ENCODE measurements at regions not wholly inside any gene's neighbourhood (a gene's known extent, or its start where the extent isn't known, plus 50 kb on each side); places are given as distances from the start of the nearest gene placed in this dataset.

DNA sequence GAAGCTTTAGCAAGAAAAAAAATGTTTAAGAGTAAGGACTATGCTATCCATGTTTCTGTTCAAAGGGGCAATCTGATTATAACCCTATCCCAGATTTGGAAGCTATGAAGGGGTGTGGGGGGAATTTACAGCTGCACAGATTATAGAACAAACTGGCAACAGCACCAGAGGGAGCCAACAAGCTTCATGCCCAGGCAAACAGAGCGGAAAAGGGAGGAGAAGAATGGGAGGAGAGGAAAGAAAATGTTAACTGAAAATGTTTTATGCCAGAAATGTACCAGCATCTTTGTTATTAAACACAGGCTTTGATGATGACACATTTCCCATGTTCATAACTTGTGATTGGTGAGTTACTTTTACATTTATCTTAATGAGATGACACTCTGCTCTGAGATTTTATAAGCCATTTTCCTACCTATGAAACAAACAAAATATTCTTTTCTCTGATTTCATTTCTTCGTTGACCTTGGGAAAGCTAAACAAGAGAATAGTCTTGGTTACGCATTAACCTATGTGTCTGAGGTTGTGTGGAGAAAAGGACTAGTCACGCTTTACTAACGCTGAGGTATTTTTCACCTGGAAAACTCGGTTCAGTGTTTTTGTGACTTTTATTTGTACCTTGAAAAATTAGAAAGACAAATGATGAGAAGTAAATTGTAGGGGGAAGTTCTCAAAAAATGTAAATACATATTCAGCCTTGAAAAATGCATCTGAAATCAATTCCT lies 235.8 kb upstream of the MIR17HG start:
- TF ChIP-seq, protein P1, sequence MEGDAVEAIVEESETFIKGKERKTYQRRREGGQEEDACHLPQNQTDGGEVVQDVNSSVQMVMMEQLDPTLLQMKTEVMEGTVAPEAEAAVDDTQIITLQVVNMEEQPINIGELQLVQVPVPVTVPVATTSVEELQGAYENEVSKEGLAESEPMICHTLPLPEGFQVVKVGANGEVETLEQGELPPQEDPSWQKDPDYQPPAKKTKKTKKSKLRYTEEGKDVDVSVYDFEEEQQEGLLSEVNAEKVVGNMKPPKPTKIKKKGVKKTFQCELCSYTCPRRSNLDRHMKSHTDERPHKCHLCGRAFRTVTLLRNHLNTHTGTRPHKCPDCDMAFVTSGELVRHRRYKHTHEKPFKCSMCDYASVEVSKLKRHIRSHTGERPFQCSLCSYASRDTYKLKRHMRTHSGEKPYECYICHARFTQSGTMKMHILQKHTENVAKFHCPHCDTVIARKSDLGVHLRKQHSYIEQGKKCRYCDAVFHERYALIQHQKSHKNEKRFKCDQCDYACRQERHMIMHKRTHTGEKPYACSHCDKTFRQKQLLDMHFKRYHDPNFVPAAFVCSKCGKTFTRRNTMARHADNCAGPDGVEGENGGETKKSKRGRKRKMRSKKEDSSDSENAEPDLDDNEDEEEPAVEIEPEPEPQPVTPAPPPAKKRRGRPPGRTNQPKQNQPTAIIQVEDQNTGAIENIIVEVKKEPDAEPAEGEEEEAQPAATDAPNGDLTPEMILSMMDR (IDR thresholded peaks at IDR 0.05), result no peak
- TF ChIP-seq EZH2phosphoT487 (IDR thresholded peaks at IDR 0.05) (no peak), EZH2 (IDR thresholded peaks at IDR 0.05) (no peak)

Data from neural progenitor cell (in vitro differentiated cells).